ENCODE measurements at regions not wholly inside any gene's neighbourhood (a gene's known extent, or its start where the extent isn't known, plus 50 kb on each side); places are given as distances from the start of the nearest gene placed in this dataset.

GRCh38 chr15:31478702-31479221 is 152.1 kb downstream of the KLF13 start:
- TF ChIP-seq CTCF (conservative IDR thresholded peaks at IDR 0.05; ENCODE audit: low read depth, low read length) (no peak), EZH2 (IDR thresholded peaks at IDR 0.05; ENCODE audit: low read length, unreplicated experiment) (no peak)

All from PC-3 (cell line).